Psoas muscle (tissue), 7 donors: ENCODE measurements at regions not wholly inside any gene's neighbourhood (a gene's known extent, or its start where the extent isn't known, plus 50 kb on each side); places are given as distances from the start of the nearest gene placed in this dataset.

ENCODE experiments used
- ATAC-seq, 4 donors: fragments of 200-7000 bp; cut with Tn5 transposase; one replicate each; pipeline ENCODE4 v1.9.1; 2020; ENCODE audit warnings: moderate library complexity in 3 of 4, mild to moderate bottlenecking in 2 of 4
- DNase-seq, 2 donors: peaks; one replicate each; pipeline ENCODE4 v3.0.0-alpha.2; 2020
- H3K27ac ChIP-seq: fragments of 200-600 bp; one replicate; pipeline ENCODE4 v1.8.0; 2022
- H3K27me3 ChIP-seq, 3 donors: fragments of 200-600 bp in 1 of 3; one replicate each; pipeline versions ENCODE4 v1.6.1 to v1.8.0; 2013 to 2022; ENCODE audit warnings: low read length in 2 of 3, mild to moderate bottlenecking in 2 of 3, moderate library complexity in 1 of 3; ENCODE audit not compliant: insufficient read depth in 3 of 3
- H3K36me3 ChIP-seq, 2 donors: fragments of 200-600 bp in 1 of 2; one replicate each; pipeline versions ENCODE4 v1.6.1 to v1.8.0; 2013 to 2022; ENCODE audit warnings: low read depth in 1 of 2, mild to moderate bottlenecking in 1 of 2, moderate library complexity in 1 of 2; ENCODE audit not compliant: insufficient read depth in 1 of 2
- H3K4me1 ChIP-seq: fragments of 200-600 bp; one replicate; pipeline ENCODE4 v1.8.0; 2022
- H3K4me3 ChIP-seq: fragments of 200-600 bp; one replicate; pipeline ENCODE4 v1.8.0; 2022; ENCODE audit warnings: mild to moderate bottlenecking
- H3K9me3 ChIP-seq: fragments of 200-600 bp; one replicate; pipeline ENCODE4 v1.8.0; 2022
- CTCF ChIP-seq: fragments of 200-600 bp; IDR thresholded peaks from one replicate; pipeline ENCODE4 v1.8.0; 2022; ENCODE audit warnings: antibody characterized with exemption
- WGBS, 3 donors: extraction: QIAGEN DNeasy Blood & Tissue Kit; methylation state at CpG; one replicate each; pipeline versions ENCODE4 v1.1.6 to v1.1.7; 2013; 5-methylcytosine and 5-hydroxymethylcytosine counted together
- intact Hi-C, 2 donors: fragments of 100-400 bp; cut with DNase I; formaldehyde crosslinking; loops; one replicate each; pipeline versions ENCODE4 v1.11.0 to v1.14.2; 2022
- donor health status: healthy with polysubstance abuse.
- donor health status: DM: no; HTN: no; CAD: no; lungs with moderate emphysema.
- donor health status: Bipolar disorder and iron deficiency.
- donor health status: healthy.
- donor health status: DM: yes; HTN: yes; CAD: no.
- donor health status: DM: no; HTN: no; CAD: no.
- donor health status: DM: yes; HTN: yes; CAD: no.

- intact Hi-C loops: no loop called here
Measured at GRCh38 chr12:102535306-102535705, 54.9 kb upstream of the IGF1 start.

GRCh38 chr12:102534899-102535298 lies 54.5 kb upstream of the IGF1 start:
- 70 to 78% (median 73%) methylated on average over 13 of the region's 13 CpGs for WGBS, 3 donors

More at GRCh38 chr12:102535306-102535705, 54.9 kb upstream of the IGF1 start:
- WGBS, 3 donors: 90 to 93% (median 90%) methylated on average over 8 of the region's 8 CpGs
- ATAC-seq (no peak), DNase-seq (no peak)
- no peaks in the 10 kb centered on the region for H3K9me3 ChIP-seq
- H3K27ac ChIP-seq: no peak overlapping the region
- no peaks in the 10 kb centered on the region for H3K4me1 ChIP-seq
- no peaks in the 10 kb centered on the region for H3K27me3 ChIP-seq
- TF ChIP-seq CTCF: no peak
- H3K4me3 ChIP-seq: no peak overlapping the region
- H3K36me3 ChIP-seq: no peaks in the 10 kb centered on the region

GRCh38 chr12:102533483-102534215 lies 53.3 kb upstream of the IGF1 start:
- TF ChIP-seq CTCF: no peak
- Histone ChIP-seq H3K9me3 (no peaks in the 10 kb centered on the region), H3K4me1 (no peaks in the 10 kb centered on the region), H3K36me3 (no peaks in the 10 kb centered on the region), H3K27me3 (no peaks in the 10 kb centered on the region), H3K4me3 (no peak overlapping the region), H3K27ac (no peak overlapping the region)
- 74 to 82% (median 75%) methylated on average over 9 of the region's 9 CpGs for WGBS, 3 donors
- no peak for ATAC-seq
- DNase-seq: no peak
- intact Hi-C loops: no loop called here

More at GRCh38 chr12:102534899-102535298, 54.5 kb upstream of the IGF1 start:
- Histone ChIP-seq H3K4me1 (no peaks in the 10 kb centered on the region), H3K9me3 (no peaks in the 10 kb centered on the region), H3K27me3 (no peaks in the 10 kb centered on the region), H3K4me3 (no peak overlapping the region), H3K27ac (no peak overlapping the region), H3K36me3 (no peaks in the 10 kb centered on the region)
- ATAC-seq (no peak), DNase-seq (no peak)
- intact Hi-C loops: no loop called here
- TF ChIP-seq CTCF: no peak
